ENCODE measurements at regions not wholly inside any gene's neighbourhood (a gene's known extent, or its start where the extent isn't known, plus 50 kb on each side); places are given as distances from the start of the nearest gene placed in this dataset.

GRCh38 chr13:50452028-50452427 is 391.5 kb downstream of the DLEU7 start:
- no peak for TF ChIP-seq CTCF (IDR thresholded peaks at IDR 0.05; ENCODE audit: insufficient read depth, low read length, poor library complexity, severe bottlenecking)
- no peak for TF ChIP-seq EZH2phosphoT487 (conservative IDR thresholded peaks at IDR 0.05; ENCODE audit: low read length)

All from SU-DHL-6 (cell line).